Hepatocyte (in vitro differentiated cells): ENCODE measurements at regions not wholly inside any gene's neighbourhood (a gene's known extent, or its start where the extent isn't known, plus 50 kb on each side); places are given as distances from the start of the nearest gene placed in this dataset.

Experiments
- DNase-seq: peaks from one replicate; pipeline ENCODE4 v3.0.0-alpha.2; 2016; ENCODE audit warnings: low spot score
- H2AFZ ChIP-seq: fragments of 200-600 bp; sonication (generic); 2 replicates; pipeline ENCODE4 v1.6.0; 2016; ENCODE audit warnings: antibody characterized with exemption, mild to moderate bottlenecking
- H3K27ac ChIP-seq: fragments of 200-600 bp; sonication (generic); 2 replicates; pipeline ENCODE4 v1.5.1; 2016; ENCODE audit warnings: mild to moderate bottlenecking
- H3K27me3 ChIP-seq: fragments of 200-600 bp; sonication (generic); 2 replicates; pipeline ENCODE4 v1.6.1; 2016
- H3K36me3 ChIP-seq: fragments of 200-600 bp; sonication (generic); replicated peaks from 2 replicates; pipeline ENCODE4 v1.5.1; 2016; ENCODE audit warnings: low read depth; ENCODE audit not compliant: insufficient read depth
- H3K4me1 ChIP-seq: fragments of 200-600 bp; sonication (generic); 2 replicates; pipeline ENCODE4 v1.5.1; 2016; ENCODE audit warnings: mild to moderate bottlenecking, moderate library complexity; ENCODE audit not compliant: insufficient read depth
- H3K4me2 ChIP-seq: fragments of 200-600 bp; sonication (generic); 2 replicates; pipeline ENCODE4 v1.6.0; 2016
- H3K4me3 ChIP-seq: fragments of 200-600 bp; sonication (generic); 2 replicates; pipeline ENCODE4 v1.5.1; 2016; ENCODE audit warnings: mild to moderate bottlenecking
- H3K79me2 ChIP-seq: fragments of 200-600 bp; sonication (generic); 2 replicates; pipeline ENCODE4 v1.6.0; 2017; ENCODE audit warnings: mild to moderate bottlenecking
- H3K9me2 ChIP-seq: fragments of 200-600 bp; sonication (generic); replicated peaks from 2 replicates; pipeline ENCODE4 v1.6.0; 2017; ENCODE audit warnings: mild to moderate bottlenecking; ENCODE audit not compliant: insufficient read depth
- H3K9me3 ChIP-seq: fragments of 200-600 bp; sonication (generic); 2 replicates; pipeline ENCODE4 v1.5.1; 2016; ENCODE audit warnings: low read depth, mild to moderate bottlenecking
- H4K20me1 ChIP-seq: fragments of 200-600 bp; sonication (generic); 2 replicates; pipeline ENCODE4 v1.6.0; 2016; ENCODE audit warnings: mild to moderate bottlenecking; ENCODE audit not compliant: insufficient read depth, poor library complexity, severe bottlenecking
- EZH2 ChIP-seq: fragments of 200-600 bp; sonication (generic); IDR thresholded peaks from 2 replicates; pipeline ENCODE4 v1.6.1; 2016; ENCODE audit warnings: antibody characterized with exemption, mild to moderate bottlenecking, borderline replicate concordance
- EZH2phosphoT487 ChIP-seq: fragments of 200-600 bp; sonication (generic); IDR thresholded peaks from one replicate; pipeline ENCODE4 v1.6.1; 2018; ENCODE audit warnings: antibody characterized with exemption, mild to moderate bottlenecking, low read depth, moderate library complexity; ENCODE audit not compliant: unreplicated experiment, severe bottlenecking
- WGBS: methylation state at CpG from one replicate; pipeline ENCODE4 v1.1.6; 2016; ENCODE audit warnings: low lambda C conversion rate; ENCODE audit errors: missing lambda C conversion rate; 5-methylcytosine and 5-hydroxymethylcytosine counted together
- TF ChIP-seq, protein P1 (sequence below): fragments of 200-600 bp; sonication (generic); IDR thresholded peaks from 2 replicates; pipeline ENCODE4 v1.5.1; 2016; ENCODE audit warnings: antibody characterized with exemption, mild to moderate bottlenecking; ENCODE audit not compliant: poor library complexity

DNA sequence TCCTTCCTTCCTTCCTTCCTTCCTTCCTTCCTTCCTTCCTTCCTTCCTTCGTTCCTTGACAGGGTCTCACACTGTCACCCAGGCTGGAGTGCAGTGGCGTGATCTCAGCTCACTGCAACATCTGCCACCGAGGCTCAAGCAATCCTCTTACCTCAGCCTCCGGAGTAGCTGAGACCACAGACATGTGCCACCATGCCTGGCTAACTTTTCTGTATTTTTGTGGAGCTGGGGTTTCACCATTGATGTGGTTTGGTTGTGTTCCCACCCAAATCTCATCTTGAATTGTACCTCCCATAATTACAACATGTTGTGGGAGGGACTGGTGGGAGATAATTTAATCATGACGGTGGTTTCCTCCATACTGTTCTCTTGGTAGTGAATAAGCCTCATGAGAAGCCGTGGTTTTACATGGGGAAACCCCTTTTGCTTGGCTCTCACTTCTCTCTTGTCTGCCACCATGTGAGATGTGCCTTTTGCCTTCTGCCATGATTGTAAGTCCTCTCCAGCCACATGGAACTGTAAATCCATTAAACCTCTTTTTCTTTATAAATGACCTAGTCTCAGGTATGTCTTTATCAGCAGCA, 90.3 kb upstream of the MPHOSPH6 start:
- Histone ChIP-seq H3K4me3 (no peak overlapping the region), H3K9me3 (no peaks in the 10 kb centered on the region), H4K20me1 (no peaks in the 10 kb centered on the region), H3K36me3 (no peaks in the 10 kb centered on the region), H3K9me2 (no peaks in the 10 kb centered on the region), H3K4me2 (no peak overlapping the region), H2AFZ (no peak overlapping the region), H3K27me3 (peaks cover 10% of the 10 kb centered on the region), H3K27ac (no peak overlapping the region), H3K79me2 (no peaks in the 10 kb centered on the region), H3K4me1 (peaks cover 8% of the 10 kb centered on the region)
- TF ChIP-seq EZH2phosphoT487: no peak
- DNase-seq: no peak
- 92% methylated on average over 6 of the region's 6 CpGs for WGBS

- H3K79me2 ChIP-seq: no peaks in the 10 kb centered on the region
- no peaks in the 10 kb centered on the region for H3K9me3 ChIP-seq
- TF ChIP-seq, protein P1, sequence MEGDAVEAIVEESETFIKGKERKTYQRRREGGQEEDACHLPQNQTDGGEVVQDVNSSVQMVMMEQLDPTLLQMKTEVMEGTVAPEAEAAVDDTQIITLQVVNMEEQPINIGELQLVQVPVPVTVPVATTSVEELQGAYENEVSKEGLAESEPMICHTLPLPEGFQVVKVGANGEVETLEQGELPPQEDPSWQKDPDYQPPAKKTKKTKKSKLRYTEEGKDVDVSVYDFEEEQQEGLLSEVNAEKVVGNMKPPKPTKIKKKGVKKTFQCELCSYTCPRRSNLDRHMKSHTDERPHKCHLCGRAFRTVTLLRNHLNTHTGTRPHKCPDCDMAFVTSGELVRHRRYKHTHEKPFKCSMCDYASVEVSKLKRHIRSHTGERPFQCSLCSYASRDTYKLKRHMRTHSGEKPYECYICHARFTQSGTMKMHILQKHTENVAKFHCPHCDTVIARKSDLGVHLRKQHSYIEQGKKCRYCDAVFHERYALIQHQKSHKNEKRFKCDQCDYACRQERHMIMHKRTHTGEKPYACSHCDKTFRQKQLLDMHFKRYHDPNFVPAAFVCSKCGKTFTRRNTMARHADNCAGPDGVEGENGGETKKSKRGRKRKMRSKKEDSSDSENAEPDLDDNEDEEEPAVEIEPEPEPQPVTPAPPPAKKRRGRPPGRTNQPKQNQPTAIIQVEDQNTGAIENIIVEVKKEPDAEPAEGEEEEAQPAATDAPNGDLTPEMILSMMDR: no peak
- TF ChIP-seq EZH2 (no peak), EZH2phosphoT487 (no peak)
- H3K4me1 ChIP-seq: peaks cover 8% of the 10 kb centered on the region
- no peaks in the 10 kb centered on the region for H4K20me1 ChIP-seq
- H2AFZ ChIP-seq: no peak overlapping the region
- no peak for DNase-seq
- 69% methylated on average over 1 of the region's 1 CpG for WGBS
- peaks cover 10% of the 10 kb centered on the region for H3K27me3 ChIP-seq
- no peak overlapping the region for H3K27ac ChIP-seq
- no peaks in the 10 kb centered on the region for H3K36me3 ChIP-seq
- no peak overlapping the region for H3K4me2 ChIP-seq
- H3K9me2 ChIP-seq: no peaks in the 10 kb centered on the region
- H3K4me3 ChIP-seq: no peak overlapping the region
Measured at GRCh38 chr16:82259731-82260130, 89.7 kb upstream of the MPHOSPH6 start.

GRCh38 chr16:82257990-82258389, 88.0 kb upstream of the MPHOSPH6 start:
- WGBS: 85% methylated on average over 7 of the region's 7 CpGs
- H3K27ac ChIP-seq: no peak overlapping the region
- no peak overlapping the region for H3K4me2 ChIP-seq
- H3K79me2 ChIP-seq: no peaks in the 10 kb centered on the region
- H3K4me1 ChIP-seq: no peaks in the 10 kb centered on the region
- TF ChIP-seq EZH2phosphoT487 (no peak), EZH2 (no peak)
- TF ChIP-seq, protein P1: no peak
- no peaks in the 10 kb centered on the region for H4K20me1 ChIP-seq
- no peaks in the 10 kb centered on the region for H3K9me3 ChIP-seq
- no peak for DNase-seq
- H3K27me3 ChIP-seq: peaks cover 10% of the 10 kb centered on the region
- H3K9me2 ChIP-seq: no peaks in the 10 kb centered on the region
- H2AFZ ChIP-seq: no peak overlapping the region
- H3K4me3 ChIP-seq: no peak overlapping the region
- H3K36me3 ChIP-seq: no peaks in the 10 kb centered on the region

GRCh38 chr16:82252582-82252981, 82.6 kb upstream of the MPHOSPH6 start:
- Histone ChIP-seq H3K4me2 (no peak overlapping the region), H3K4me3 (no peak overlapping the region), H3K79me2 (no peaks in the 10 kb centered on the region), H3K4me1 (no peaks in the 10 kb centered on the region), H3K9me3 (no peaks in the 10 kb centered on the region), H2AFZ (no peak overlapping the region), H3K36me3 (no peaks in the 10 kb centered on the region), H3K27ac (no peak overlapping the region), H3K27me3 (no peaks in the 10 kb centered on the region), H4K20me1 (no peaks in the 10 kb centered on the region), H3K9me2 (no peaks in the 10 kb centered on the region)
- TF ChIP-seq, protein P1: no peak
- TF ChIP-seq EZH2: no peak
- TF ChIP-seq EZH2phosphoT487: no peak
- no peak for DNase-seq
- WGBS: 62% methylated on average over 2 of the region's 2 CpGs
